ENCODE measurements at regions not wholly inside any gene's neighbourhood (a gene's known extent, or its start where the extent isn't known, plus 50 kb on each side); places are given as distances from the start of the nearest gene placed in this dataset.

GRCh38 chr15:69931156-69931555, 166.6 kb downstream of the TLE3 start:
- 48% methylated on average over 5 of the region's 5 CpGs for WGBS (ENCODE audit: low lambda C conversion rate)
- Histone ChIP-seq H3K4me2 (no peak overlapping the region), H3K4me1 (ENCODE audit: control insufficient read depth in 1 of 2, insufficient read depth in 2 of 2, low read depth in 1 of 2, low read length in 1 of 2) (no peaks in the 10 kb centered on the region), H3K27me3 (ENCODE audit: insufficient read depth) (peaks cover 6% of the 10 kb centered on the region; the same call in 1 of the 2 replicates), H3K4me3 (ENCODE audit: low read depth in 2 of 2, low read length in 1 of 2) (no peak overlapping the region), H2AFZ (ENCODE audit: low read depth) (no peak overlapping the region), H3K36me3 (replicated peaks in 1 of 2; ENCODE audit: control insufficient read depth in 1 of 2, insufficient read depth in 2 of 2, low read length in 1 of 2) (no peaks in the 10 kb centered on the region), H3K9me3 (0 out of 2 replicates have a peak, but pooled peaks cover 5% of the 10 kb centered on the region), H3K9ac (no peak overlapping the region), H4K20me1 (ENCODE audit: insufficient read depth) (no peaks in the 10 kb centered on the region), H3K9me2 (no peaks in the 10 kb centered on the region), H3K79me2 (ENCODE audit: insufficient read depth) (no peaks in the 10 kb centered on the region), H3F3A (replicated peaks; ENCODE audit: insufficient read depth) (no peaks in the 10 kb centered on the region), H3K27ac (ENCODE audit: low read depth in 2 of 2, low read length in 1 of 2) (no peak overlapping the region)
- ChIA-PET POLR2A (no interaction called here), CTCF (no interaction called here)
- TF ChIP-seq ZBTB33 (IDR thresholded peaks at IDR 0.05; ENCODE audit: borderline replicate concordance, low read depth) (no peak), CTCF (IDR thresholded peaks at IDR 0.05) (no peak), FOSL2 (IDR thresholded peaks at IDR 0.05; ENCODE audit: borderline replicate concordance, low read depth) (no peak), MAX (IDR thresholded peaks at IDR 0.05; ENCODE audit: low read depth) (no peak), TAF1 (IDR thresholded peaks at IDR 0.05; ENCODE audit: borderline replicate concordance, low read depth, low read length) (no peak), REST (IDR thresholded peaks at IDR 0.05; ENCODE audit: low read depth, low read length) (no peak), JUND (IDR thresholded peaks at IDR 0.05) (no peak), NRF1 (IDR thresholded peaks at IDR 0.05; ENCODE audit: low read depth, low read length) (no peak), CHD2 (IDR thresholded peaks at IDR 0.05; ENCODE audit: low read length, partially characterized antibody) (no peak), IRF3 (IDR thresholded peaks at IDR 0.05; ENCODE audit: low read depth, low read length) (no peak), POLR2AphosphoS5 (IDR thresholded peaks at IDR 0.05; ENCODE audit: low read depth, low read length) (no peak), RAD21 (IDR thresholded peaks at IDR 0.05; ENCODE audit: low read length) (no peak), MXI1 (IDR thresholded peaks at IDR 0.05; ENCODE audit: low read depth, low read length) (no peak), MEF2A (IDR thresholded peaks at IDR 0.05; ENCODE audit: borderline replicate concordance, low read depth) (no peak), USF2 (IDR thresholded peaks at IDR 0.05; ENCODE audit: borderline replicate concordance, low read depth, low read length) (no peak), EZH2phosphoT487 (IDR thresholded peaks at IDR 0.05; ENCODE audit: borderline replicate concordance, low read depth) (no peak)
- DNase-seq: no peak

Data from SK-N-SH (cell line).